ENCODE measurements at regions not wholly inside any gene's neighbourhood (a gene's known extent, or its start where the extent isn't known, plus 50 kb on each side); places are given as distances from the start of the nearest gene placed in this dataset.

GRCh38 chr10:130555411-130555750 lies 419.2 kb downstream of the GLRX3 start:
- no peak for TF ChIP-seq EZH2 (IDR thresholded peaks at IDR 0.05; ENCODE audit: insufficient read depth, poor library complexity, severe bottlenecking)
- TF ChIP-seq EZH2phosphoT487 (IDR thresholded peaks at IDR 0.05; ENCODE audit: insufficient read depth, low read depth) = no peak

Data from GM23248 (cell line).